ENCODE measurements at regions not wholly inside any gene's neighbourhood (a gene's known extent, or its start where the extent isn't known, plus 50 kb on each side); places are given as distances from the start of the nearest gene placed in this dataset.
"Not testable (repeated sequence)": the region's sequence is repeated elsewhere in the genome, so short reads cannot be mapped to it uniquely, and the experiment has no call there.

DNA sequence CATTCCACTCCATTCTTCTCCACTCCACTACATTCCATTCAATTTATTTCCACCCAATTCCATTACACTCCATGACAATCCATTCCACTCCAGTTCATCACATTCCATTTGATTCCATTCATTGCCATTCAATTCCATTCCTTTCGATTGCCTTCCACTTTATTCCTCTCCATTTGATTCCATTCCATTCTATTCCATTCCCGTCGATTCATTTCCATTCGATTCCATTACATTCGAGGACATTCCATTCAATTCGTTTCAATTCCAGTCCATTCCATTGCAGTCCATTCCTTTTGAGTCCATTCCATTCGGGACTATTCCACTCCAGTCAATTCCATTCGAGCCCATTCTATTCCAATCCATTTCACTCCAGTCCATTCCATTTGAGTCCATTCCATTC is 2577.8 kb upstream of the TPTE start:
- H3K27me3 ChIP-seq (ENCODE audit: insufficient read depth, low read depth); intact Hi-C loops (cut with micrococcal nuclease; ENCODE audit: unreplicated experiment); H3F3A ChIP-seq (ENCODE audit: insufficient read depth, low read depth); POLR2A ChIA-PET (ENCODE audit: unreplicated experiment); CTCF ChIA-PET; H4K20me1 ChIP-seq (ENCODE audit: insufficient read depth); DNase-seq; H3K4me1 ChIP-seq (replicated peaks; ENCODE audit: insufficient read depth); H3K4me2 ChIP-seq; H2AFZ ChIP-seq; BruUV-seq (replicated peaks); H3K4me3 ChIP-seq; H3K9me2 ChIP-seq (ENCODE audit: insufficient read depth); H3K36me3 ChIP-seq (ENCODE audit: low read depth); H3K79me2 ChIP-seq (ENCODE audit: low read depth); H3K27ac ChIP-seq: not testable (repeated sequence)
- peaks cover 62% of the 10 kb centered on the region for H3K9me3 ChIP-seq (ENCODE audit: insufficient read depth, low read depth)

DNA sequence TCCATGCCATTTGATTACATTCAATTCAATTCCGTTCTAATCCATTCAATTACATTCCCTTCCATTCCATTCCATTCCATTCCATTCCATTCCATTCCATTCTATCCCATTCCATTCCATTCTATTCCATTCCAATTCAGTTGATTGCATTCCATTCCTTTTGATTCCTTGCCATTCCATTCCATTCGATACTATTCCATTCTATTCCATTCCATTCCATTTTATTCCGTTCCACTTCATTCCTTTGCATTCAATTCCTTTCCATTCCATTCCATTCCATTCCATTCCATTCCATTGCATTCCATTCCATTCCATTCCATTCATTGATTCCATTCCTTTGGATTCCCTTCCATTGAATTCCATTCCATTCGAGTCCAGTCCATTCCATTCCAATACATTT is 2574.0 kb upstream of the TPTE start:
- Histone ChIP-seq H3K27ac (no peak overlapping the region), H3K79me2 (ENCODE audit: low read depth) (no peaks in the 10 kb centered on the region), H2AFZ (no peak overlapping the region), H3K4me2 (no peak overlapping the region), H3K9me3 (ENCODE audit: insufficient read depth, low read depth) (peaks cover 58% of the 10 kb centered on the region), H4K20me1 (ENCODE audit: insufficient read depth) (no peaks in the 10 kb centered on the region), H3K27me3 (ENCODE audit: insufficient read depth, low read depth) (no peaks in the 10 kb centered on the region), H3K9me2 (ENCODE audit: insufficient read depth) (no peaks in the 10 kb centered on the region), H3K4me1 (replicated peaks; ENCODE audit: insufficient read depth) (no peaks in the 10 kb centered on the region), H3K36me3 (ENCODE audit: low read depth) (no peaks in the 10 kb centered on the region), H3K4me3 (no peak overlapping the region), H3F3A (ENCODE audit: insufficient read depth, low read depth) (no peaks in the 10 kb centered on the region)
- intact Hi-C loops (cut with micrococcal nuclease; ENCODE audit: unreplicated experiment): no loop called here
- ChIA-PET POLR2A (ENCODE audit: unreplicated experiment) (no interaction called here), CTCF (no interaction called here)
- BruUV-seq (replicated peaks): no TSS peak
- TF ChIP-seq EZH2 (IDR thresholded peaks at IDR 0.05; ENCODE audit: low read depth): no peak
- TF ChIP-seq, protein P1, sequence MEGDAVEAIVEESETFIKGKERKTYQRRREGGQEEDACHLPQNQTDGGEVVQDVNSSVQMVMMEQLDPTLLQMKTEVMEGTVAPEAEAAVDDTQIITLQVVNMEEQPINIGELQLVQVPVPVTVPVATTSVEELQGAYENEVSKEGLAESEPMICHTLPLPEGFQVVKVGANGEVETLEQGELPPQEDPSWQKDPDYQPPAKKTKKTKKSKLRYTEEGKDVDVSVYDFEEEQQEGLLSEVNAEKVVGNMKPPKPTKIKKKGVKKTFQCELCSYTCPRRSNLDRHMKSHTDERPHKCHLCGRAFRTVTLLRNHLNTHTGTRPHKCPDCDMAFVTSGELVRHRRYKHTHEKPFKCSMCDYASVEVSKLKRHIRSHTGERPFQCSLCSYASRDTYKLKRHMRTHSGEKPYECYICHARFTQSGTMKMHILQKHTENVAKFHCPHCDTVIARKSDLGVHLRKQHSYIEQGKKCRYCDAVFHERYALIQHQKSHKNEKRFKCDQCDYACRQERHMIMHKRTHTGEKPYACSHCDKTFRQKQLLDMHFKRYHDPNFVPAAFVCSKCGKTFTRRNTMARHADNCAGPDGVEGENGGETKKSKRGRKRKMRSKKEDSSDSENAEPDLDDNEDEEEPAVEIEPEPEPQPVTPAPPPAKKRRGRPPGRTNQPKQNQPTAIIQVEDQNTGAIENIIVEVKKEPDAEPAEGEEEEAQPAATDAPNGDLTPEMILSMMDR (conservative IDR thresholded peaks at IDR 0.05): no peak
- no peak for DNase-seq

DNA sequence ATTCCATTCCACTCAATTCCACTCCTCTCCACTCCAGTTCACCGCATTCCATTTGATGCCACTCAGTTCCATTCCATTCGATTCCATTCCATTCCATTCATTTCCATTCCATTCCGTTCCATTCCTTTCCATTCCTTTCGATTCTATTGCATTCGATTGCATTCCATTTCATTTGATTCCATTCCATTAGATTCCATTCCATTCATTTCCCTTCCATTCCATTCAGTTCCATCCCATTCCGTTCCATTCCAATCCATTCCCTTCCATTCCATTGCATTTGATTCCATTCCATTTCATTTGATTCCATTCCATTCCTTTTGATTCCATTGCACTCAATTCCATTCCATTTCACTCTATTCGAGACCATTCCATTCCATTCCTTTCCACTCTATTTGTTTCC is 2572.7 kb upstream of the TPTE start:
- H3K79me2 ChIP-seq (ENCODE audit: low read depth); H3K27me3 ChIP-seq (ENCODE audit: insufficient read depth, low read depth); H4K20me1 ChIP-seq (ENCODE audit: insufficient read depth); intact Hi-C loops (cut with micrococcal nuclease; ENCODE audit: unreplicated experiment); H3K4me2 ChIP-seq; H3K36me3 ChIP-seq (ENCODE audit: low read depth); H3K4me1 ChIP-seq (replicated peaks; ENCODE audit: insufficient read depth); H3F3A ChIP-seq (ENCODE audit: insufficient read depth, low read depth); BruUV-seq (replicated peaks); CTCF ChIA-PET; H3K4me3 ChIP-seq; DNase-seq; H3K27ac ChIP-seq; H3K9me2 ChIP-seq (ENCODE audit: insufficient read depth); H2AFZ ChIP-seq; POLR2A ChIA-PET (ENCODE audit: unreplicated experiment): not testable (repeated sequence)
- H3K9me3 ChIP-seq (ENCODE audit: insufficient read depth, low read depth): peaks cover 65% of the 10 kb centered on the region

DNA sequence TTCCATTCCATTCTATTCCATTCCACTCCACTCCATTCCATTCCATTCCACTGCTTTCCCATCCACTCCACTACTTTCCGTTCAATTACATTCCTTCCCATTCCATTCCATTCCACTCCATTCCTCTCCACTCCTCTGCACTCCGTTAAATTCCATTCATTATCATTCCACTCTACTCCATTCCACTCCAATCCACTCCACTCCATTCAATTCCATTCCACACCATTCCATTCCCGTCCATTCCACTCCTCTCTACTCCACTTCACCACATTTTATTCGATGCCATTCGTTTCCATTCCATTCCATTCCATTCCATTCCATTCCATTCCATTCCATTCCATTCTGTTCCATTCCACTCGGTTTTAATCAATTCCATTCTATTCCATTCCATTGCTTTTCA is 2571.5 kb upstream of the TPTE start:
- CTCF ChIA-PET; H4K20me1 ChIP-seq (ENCODE audit: insufficient read depth); H3K79me2 ChIP-seq (ENCODE audit: low read depth); BruUV-seq (replicated peaks); H3K4me1 ChIP-seq (replicated peaks; ENCODE audit: insufficient read depth); H3K27ac ChIP-seq; H2AFZ ChIP-seq; POLR2A ChIA-PET (ENCODE audit: unreplicated experiment); intact Hi-C loops (cut with micrococcal nuclease; ENCODE audit: unreplicated experiment); H3K4me2 ChIP-seq; DNase-seq; H3K9me2 ChIP-seq (ENCODE audit: insufficient read depth); H3F3A ChIP-seq (ENCODE audit: insufficient read depth, low read depth); H3K36me3 ChIP-seq (ENCODE audit: low read depth); H3K27me3 ChIP-seq (ENCODE audit: insufficient read depth, low read depth); H3K4me3 ChIP-seq: not testable (repeated sequence)
- peaks cover 66% of the 10 kb centered on the region for H3K9me3 ChIP-seq (ENCODE audit: insufficient read depth, low read depth)

Measured in PC-9 (cell line).